ENCODE measurements at regions not wholly inside any gene's neighbourhood (a gene's known extent, or its start where the extent isn't known, plus 50 kb on each side); places are given as distances from the start of the nearest gene placed in this dataset.

DNA sequence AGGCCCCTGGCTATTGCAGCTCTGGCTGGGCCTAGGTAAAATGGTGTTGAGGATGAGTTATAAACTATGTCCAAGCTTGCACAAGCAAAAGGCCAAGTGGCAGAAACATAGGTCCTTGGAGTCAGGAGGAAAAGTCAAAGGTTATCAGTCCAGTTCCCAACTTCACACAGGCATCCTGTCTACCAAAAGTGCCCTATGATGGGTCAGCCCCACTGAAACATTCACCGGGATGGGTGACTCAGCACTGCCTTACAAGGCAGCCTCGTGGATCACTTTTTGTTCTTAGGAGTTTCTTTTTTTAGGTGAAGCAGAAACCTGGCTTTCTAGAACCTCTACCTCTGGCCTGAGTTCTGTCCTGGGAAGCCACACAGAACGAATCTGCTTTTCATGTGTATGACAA is 158.8 kb upstream of the LYZL2 start:
- Histone ChIP-seq H3K27ac (no peak overlapping the region), H3K4me3 (no peak overlapping the region), H3K9me2 (replicated peaks; ENCODE audit: insufficient read depth) (no peaks in the 10 kb centered on the region), H2AFZ (no peak overlapping the region), H3K9me3 (ENCODE audit: low read depth) (no peaks in the 10 kb centered on the region), H3K27me3 (no peaks in the 10 kb centered on the region), H3K79me2 (no peaks in the 10 kb centered on the region), H3K4me1 (ENCODE audit: insufficient read depth) (peaks cover 11% of the 10 kb centered on the region), H3K4me2 (no peak overlapping the region), H4K20me1 (ENCODE audit: insufficient read depth, poor library complexity, severe bottlenecking) (no peaks in the 10 kb centered on the region), H3K36me3 (replicated peaks; ENCODE audit: insufficient read depth, low read depth) (no peaks in the 10 kb centered on the region)
- DNase-seq (ENCODE audit: low spot score) = no peak
- no peak for TF ChIP-seq EZH2phosphoT487 (IDR thresholded peaks at IDR 0.05; ENCODE audit: low read depth, severe bottlenecking, unreplicated experiment)
- TF ChIP-seq EZH2 (IDR thresholded peaks at IDR 0.05; ENCODE audit: borderline replicate concordance) = no peak
- no peak for TF ChIP-seq CTCF (IDR thresholded peaks at IDR 0.05; ENCODE audit: poor library complexity)
- WGBS (ENCODE audit: low lambda C conversion rate, missing lambda C conversion rate) = 56% methylated on average over 3 of the region's 3 CpGs

GRCh38 chr10:30786906-30787305 is 157.4 kb upstream of the LYZL2 start:
- 97% methylated on average over 2 of the region's 2 CpGs for WGBS (ENCODE audit: low lambda C conversion rate, missing lambda C conversion rate)
- Histone ChIP-seq H3K4me1 (ENCODE audit: insufficient read depth) (peaks cover 15% of the 10 kb centered on the region), H4K20me1 (ENCODE audit: insufficient read depth, poor library complexity, severe bottlenecking) (no peaks in the 10 kb centered on the region), H3K79me2 (no peaks in the 10 kb centered on the region), H3K9me2 (replicated peaks; ENCODE audit: insufficient read depth) (no peaks in the 10 kb centered on the region), H3K4me2 (no peak overlapping the region), H3K4me3 (no peak overlapping the region), H3K36me3 (replicated peaks; ENCODE audit: insufficient read depth, low read depth) (no peaks in the 10 kb centered on the region), H3K27me3 (no peaks in the 10 kb centered on the region), H3K9me3 (ENCODE audit: low read depth) (no peaks in the 10 kb centered on the region), H2AFZ (no peak overlapping the region), H3K27ac (no peak overlapping the region)
- no peak for TF ChIP-seq EZH2phosphoT487 (IDR thresholded peaks at IDR 0.05; ENCODE audit: low read depth, severe bottlenecking, unreplicated experiment)
- TF ChIP-seq EZH2 (IDR thresholded peaks at IDR 0.05; ENCODE audit: borderline replicate concordance) = no peak
- TF ChIP-seq CTCF (IDR thresholded peaks at IDR 0.05; ENCODE audit: poor library complexity) = no peak
- DNase-seq (ENCODE audit: low spot score) = no peak

DNA sequence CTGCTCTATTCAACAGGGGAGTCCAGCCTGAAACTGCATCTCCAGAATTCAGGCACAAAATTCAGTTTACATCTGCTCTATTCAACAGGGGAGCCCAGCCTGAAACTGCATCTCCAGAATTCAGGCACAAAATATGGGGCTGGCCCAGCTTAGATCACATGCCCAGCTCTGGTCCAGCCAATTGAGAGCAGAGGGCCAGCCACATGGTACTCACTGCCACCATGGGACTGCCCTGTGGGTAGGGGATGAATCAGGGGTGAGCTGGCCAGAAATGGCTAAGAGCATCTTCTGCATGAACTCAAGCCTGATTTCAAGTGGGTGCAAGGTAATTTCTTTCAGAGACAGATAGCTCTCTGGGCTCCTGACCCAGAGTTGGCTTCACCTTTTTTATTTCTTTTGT is 156.6 kb upstream of the LYZL2 start:
- no peak for DNase-seq (ENCODE audit: low spot score)
- Histone ChIP-seq H3K27ac (no peak overlapping the region), H3K4me3 (no peak overlapping the region), H3K4me2 (no peak overlapping the region), H3K9me3 (ENCODE audit: low read depth) (no peaks in the 10 kb centered on the region), H3K79me2 (no peaks in the 10 kb centered on the region), H3K4me1 (ENCODE audit: insufficient read depth) (peaks cover 15% of the 10 kb centered on the region), H3K27me3 (no peaks in the 10 kb centered on the region), H3K9me2 (replicated peaks; ENCODE audit: insufficient read depth) (no peaks in the 10 kb centered on the region), H2AFZ (no peak overlapping the region), H4K20me1 (ENCODE audit: insufficient read depth, poor library complexity, severe bottlenecking) (no peaks in the 10 kb centered on the region), H3K36me3 (replicated peaks; ENCODE audit: insufficient read depth, low read depth) (no peaks in the 10 kb centered on the region)
- no peak for TF ChIP-seq EZH2 (IDR thresholded peaks at IDR 0.05; ENCODE audit: borderline replicate concordance)
- TF ChIP-seq EZH2phosphoT487 (IDR thresholded peaks at IDR 0.05; ENCODE audit: low read depth, severe bottlenecking, unreplicated experiment) = no peak
- no peak for TF ChIP-seq CTCF (IDR thresholded peaks at IDR 0.05; ENCODE audit: poor library complexity)

Measured in hepatocyte (in vitro differentiated cells).